ENCODE measurements at regions not wholly inside any gene's neighbourhood (a gene's known extent, or its start where the extent isn't known, plus 50 kb on each side); places are given as distances from the start of the nearest gene placed in this dataset.

GRCh38 chr4:81746071-81746470 is 274.4 kb upstream of the RASGEF1B start:
- H3K36me3 ChIP-seq = no peaks in the 10 kb centered on the region
- 62 to 77% methylated on average over 2 of the region's 2 CpGs for WGBS, 2 donors
- no peak overlapping the region for H3K4me3 ChIP-seq
- TF ChIP-seq CTCF (IDR thresholded peaks at IDR 0.05) = no peak
- H3K4me1 ChIP-seq = peaks cover 0 to 15% (median 0%) of the 10 kb centered on the region in 9 donors
- no peak overlapping the region for H3K27ac ChIP-seq
- H3K9me3 ChIP-seq = no peaks in the 10 kb centered on the region
- ATAC-seq = no peak
- intact Hi-C loops (cut with DNase I) = no loop called here
- no peaks in the 10 kb centered on the region for H3K27me3 ChIP-seq
- no peak for DNase-seq

GRCh38 chr4:81745050-81745449 is 273.3 kb upstream of the RASGEF1B start:
- whole genome bisulfite sequencing, 2 donors = 61 to 64% methylated on average over 3 of the region's 3 CpGs
- H3K9me3 ChIP-seq = no peaks in the 10 kb centered on the region
- ATAC-seq = no peak
- no peaks in the 10 kb centered on the region for H3K36me3 ChIP-seq
- H3K27me3 ChIP-seq = no peaks in the 10 kb centered on the region
- intact Hi-C loops (cut with DNase I) = no loop called here
- no peak for DNase-seq
- H3K4me1 ChIP-seq = peaks cover 0 to 19% (median 0%) of the 10 kb centered on the region in 9 donors
- no peak overlapping the region for H3K4me3 ChIP-seq
- no peak for TF ChIP-seq CTCF (IDR thresholded peaks at IDR 0.05)
- H3K27ac ChIP-seq = no peak overlapping the region

- DNase-seq (no peak), ATAC-seq (no peak)
- peaks cover 0 to 19% (median 0%) of the 10 kb centered on the region in 9 donors for H3K4me1 ChIP-seq
- intact Hi-C loops (cut with DNase I) = no loop called here
- no peaks in the 10 kb centered on the region for H3K36me3 ChIP-seq
- H3K27me3 ChIP-seq = no peaks in the 10 kb centered on the region
- 88 to 95% methylated on average over 9 of the region's 9 CpGs for WGBS, 2 donors
- no peak overlapping the region for H3K27ac ChIP-seq
- H3K4me3 ChIP-seq = no peak overlapping the region
- TF ChIP-seq CTCF (IDR thresholded peaks at IDR 0.05) = no peak
- no peaks in the 10 kb centered on the region for H3K9me3 ChIP-seq
Measured at GRCh38 chr4:81743731-81744435, 272.2 kb upstream of the RASGEF1B start.

- Histone ChIP-seq H3K4me3 (no peak overlapping the region), H3K9me3 (no peaks in the 10 kb centered on the region), H3K27me3 (no peaks in the 10 kb centered on the region), H3K4me1 (peaks cover 0 to 4% (median 0%) of the 10 kb centered on the region in 9 donors), H3K27ac (no peak overlapping the region), H3K36me3 (no peaks in the 10 kb centered on the region)
- DNase-seq = no peak
- ATAC-seq = no peak
- intact Hi-C loops (cut with DNase I) = no loop called here
- TF ChIP-seq CTCF (IDR thresholded peaks at IDR 0.05) = no peak
Measured at GRCh38 chr4:81740487-81740886, 268.8 kb upstream of the RASGEF1B start.

All from heart right ventricle (tissue), 16 donors.